ENCODE measurements at regions not wholly inside any gene's neighbourhood (a gene's known extent, or its start where the extent isn't known, plus 50 kb on each side); places are given as distances from the start of the nearest gene placed in this dataset.

DNA sequence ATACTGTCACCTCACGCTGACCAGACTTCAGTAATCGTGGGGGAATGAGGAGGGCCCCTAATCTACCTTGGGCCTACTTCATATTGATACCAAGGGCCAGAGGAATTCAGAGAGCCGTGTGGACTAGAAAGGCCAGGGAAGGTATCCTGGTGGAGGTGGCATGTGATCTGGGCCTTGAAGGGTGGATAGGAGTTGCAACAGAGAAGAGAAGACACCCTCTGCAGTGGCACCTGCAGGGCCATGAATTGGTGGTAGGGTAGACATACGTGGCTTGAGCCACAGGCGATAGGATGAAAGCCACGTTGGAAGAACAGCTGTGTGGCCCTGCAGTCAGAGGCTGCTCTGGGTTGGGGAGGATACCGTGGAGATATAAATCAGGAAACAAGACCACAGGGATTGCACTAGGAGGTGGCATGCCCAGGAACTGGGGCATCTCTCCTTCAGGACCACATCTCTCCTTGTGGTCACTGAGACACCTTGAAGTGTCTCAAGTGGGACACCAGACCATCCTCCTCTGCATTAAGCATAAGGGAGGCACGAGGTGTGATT is 141.4 kb downstream of the CYP26B1 start:
- in situ Hi-C loops (cut with HindIII; ENCODE audit: low sequenced_read_pairs): no loop called here
- TF ChIP-seq, protein P1, sequence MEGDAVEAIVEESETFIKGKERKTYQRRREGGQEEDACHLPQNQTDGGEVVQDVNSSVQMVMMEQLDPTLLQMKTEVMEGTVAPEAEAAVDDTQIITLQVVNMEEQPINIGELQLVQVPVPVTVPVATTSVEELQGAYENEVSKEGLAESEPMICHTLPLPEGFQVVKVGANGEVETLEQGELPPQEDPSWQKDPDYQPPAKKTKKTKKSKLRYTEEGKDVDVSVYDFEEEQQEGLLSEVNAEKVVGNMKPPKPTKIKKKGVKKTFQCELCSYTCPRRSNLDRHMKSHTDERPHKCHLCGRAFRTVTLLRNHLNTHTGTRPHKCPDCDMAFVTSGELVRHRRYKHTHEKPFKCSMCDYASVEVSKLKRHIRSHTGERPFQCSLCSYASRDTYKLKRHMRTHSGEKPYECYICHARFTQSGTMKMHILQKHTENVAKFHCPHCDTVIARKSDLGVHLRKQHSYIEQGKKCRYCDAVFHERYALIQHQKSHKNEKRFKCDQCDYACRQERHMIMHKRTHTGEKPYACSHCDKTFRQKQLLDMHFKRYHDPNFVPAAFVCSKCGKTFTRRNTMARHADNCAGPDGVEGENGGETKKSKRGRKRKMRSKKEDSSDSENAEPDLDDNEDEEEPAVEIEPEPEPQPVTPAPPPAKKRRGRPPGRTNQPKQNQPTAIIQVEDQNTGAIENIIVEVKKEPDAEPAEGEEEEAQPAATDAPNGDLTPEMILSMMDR (IDR thresholded peaks at IDR 0.05; ENCODE audit: low read depth, low read length, missing control alignments): no peak
- no peak for DNase-seq (ENCODE audit: low read depth)

DNA sequence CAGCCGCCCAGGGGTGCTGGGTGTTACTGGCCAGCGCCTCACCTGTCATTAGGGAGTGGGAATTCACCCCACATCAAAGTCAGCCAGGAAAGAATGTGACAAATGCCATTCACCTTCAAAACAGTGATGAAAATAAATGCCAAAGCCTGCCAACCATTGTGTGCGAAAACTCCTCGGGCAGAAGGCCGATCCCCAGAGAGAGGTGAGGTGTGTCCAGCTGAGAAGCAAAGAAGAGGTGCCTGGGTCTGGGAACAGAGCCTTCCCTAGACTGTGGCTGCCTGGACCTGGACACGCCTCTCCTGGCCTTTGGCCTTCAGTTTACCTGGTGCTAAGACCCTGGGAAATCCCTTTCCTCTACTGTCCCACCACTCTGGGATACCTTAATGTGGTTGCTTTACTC is 142.7 kb downstream of the CYP26B1 start:
- no peak for DNase-seq (ENCODE audit: low read depth)
- H3K4me3 ChIP-seq (ENCODE audit: low read depth, low read length): no peak overlapping the region
- in situ Hi-C loops (cut with HindIII; ENCODE audit: low sequenced_read_pairs): no loop called here
- TF ChIP-seq, protein P1 (IDR thresholded peaks at IDR 0.05; ENCODE audit: low read depth, low read length, missing control alignments): no peak

More for the DNA sequence above, 141.4 kb downstream of the CYP26B1 start:
- H3K4me3 ChIP-seq (ENCODE audit: low read depth, low read length): no peak overlapping the region

DNA sequence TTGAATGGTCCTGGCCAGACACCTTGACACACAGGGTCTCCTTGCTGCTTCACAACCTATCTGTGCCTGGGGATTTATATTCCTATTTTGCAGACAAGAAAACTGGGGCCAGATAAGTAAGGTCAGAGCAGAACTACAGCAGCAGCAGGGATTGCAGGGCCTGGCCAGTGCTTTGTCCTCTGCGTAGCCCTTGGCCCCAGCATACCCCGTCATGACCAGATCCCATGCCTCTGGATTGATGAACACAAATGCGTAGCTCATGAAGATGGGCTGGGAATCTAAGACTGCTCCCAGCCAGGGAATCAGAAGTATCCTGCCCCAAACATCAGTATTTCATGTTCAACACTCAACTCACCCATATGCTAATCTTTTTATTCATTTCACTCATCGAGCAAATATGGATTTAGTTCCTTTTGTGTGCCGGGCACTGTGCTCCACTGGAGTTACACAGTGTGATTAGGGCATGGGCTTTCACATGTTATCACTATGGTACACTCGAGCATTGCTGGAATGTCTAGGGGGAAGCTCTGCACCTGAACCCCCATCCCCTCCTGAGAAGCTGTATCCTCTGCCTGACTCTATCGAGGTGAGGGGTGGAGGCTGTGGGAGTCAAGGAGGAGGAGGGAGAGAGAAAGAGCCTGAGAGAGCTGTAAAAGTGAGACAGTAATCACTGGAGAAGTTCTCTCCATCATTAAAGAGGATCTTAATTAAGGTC is 143.3 kb downstream of the CYP26B1 start:
- DNase-seq (ENCODE audit: low read depth): no peak
- no peak overlapping the region for H3K4me3 ChIP-seq (ENCODE audit: low read depth, low read length)
- TF ChIP-seq, protein P1 (IDR thresholded peaks at IDR 0.05; ENCODE audit: low read depth, low read length, missing control alignments): no peak
- in situ Hi-C loops (cut with HindIII; ENCODE audit: low sequenced_read_pairs): no loop called here

DNA sequence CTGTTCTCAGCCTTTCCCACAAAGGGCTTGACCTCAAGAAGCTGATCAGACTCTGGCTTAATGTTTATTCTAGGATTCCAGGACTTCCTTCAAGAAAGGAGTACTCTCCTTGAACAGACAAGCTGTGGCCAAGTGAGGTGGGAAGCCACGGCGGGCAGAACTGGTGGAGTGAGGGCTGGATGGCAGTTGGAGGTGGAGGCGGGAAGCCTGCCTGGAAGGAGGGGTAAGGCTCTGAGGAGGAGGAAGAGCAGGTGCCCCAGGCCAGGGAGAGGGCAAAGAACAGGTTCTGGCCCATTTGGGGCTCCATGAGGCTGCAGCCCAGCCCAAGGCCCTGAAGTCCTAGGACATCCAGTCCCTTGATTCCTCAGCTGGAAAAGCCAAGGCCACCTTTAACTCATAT is 143.9 kb downstream of the CYP26B1 start:
- no peak for DNase-seq (ENCODE audit: low read depth)
- in situ Hi-C loops (cut with HindIII; ENCODE audit: low sequenced_read_pairs): no loop called here
- no peak overlapping the region for H3K4me3 ChIP-seq (ENCODE audit: low read depth, low read length)
- TF ChIP-seq, protein P1 (IDR thresholded peaks at IDR 0.05; ENCODE audit: low read depth, low read length, missing control alignments): no peak

DNA sequence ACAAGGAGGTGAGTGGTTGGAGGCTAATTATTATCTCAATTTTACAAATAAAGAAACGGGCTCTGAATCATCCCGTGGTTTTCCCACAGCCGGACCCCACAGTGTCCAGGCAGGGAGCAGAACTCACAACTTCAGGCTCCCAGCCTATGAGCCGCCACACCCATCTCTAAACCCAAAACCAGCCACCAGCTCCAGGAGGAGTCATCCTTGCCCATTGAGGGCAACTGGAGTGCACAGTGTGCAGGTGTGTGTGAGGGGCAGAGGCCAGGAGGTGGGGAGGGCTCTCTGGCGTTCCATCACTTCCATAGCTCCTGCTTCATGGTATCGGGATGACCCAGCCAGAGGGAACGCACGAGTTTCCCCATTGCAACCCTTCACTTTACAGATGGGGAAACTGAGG is 144.5 kb downstream of the CYP26B1 start:
- H3K4me3 ChIP-seq (ENCODE audit: low read depth, low read length): no peak overlapping the region
- DNase-seq (ENCODE audit: low read depth): no peak
- TF ChIP-seq, protein P1 (IDR thresholded peaks at IDR 0.05; ENCODE audit: low read depth, low read length, missing control alignments): no peak
- in situ Hi-C loops (cut with HindIII; ENCODE audit: low sequenced_read_pairs): no loop called here

DNA sequence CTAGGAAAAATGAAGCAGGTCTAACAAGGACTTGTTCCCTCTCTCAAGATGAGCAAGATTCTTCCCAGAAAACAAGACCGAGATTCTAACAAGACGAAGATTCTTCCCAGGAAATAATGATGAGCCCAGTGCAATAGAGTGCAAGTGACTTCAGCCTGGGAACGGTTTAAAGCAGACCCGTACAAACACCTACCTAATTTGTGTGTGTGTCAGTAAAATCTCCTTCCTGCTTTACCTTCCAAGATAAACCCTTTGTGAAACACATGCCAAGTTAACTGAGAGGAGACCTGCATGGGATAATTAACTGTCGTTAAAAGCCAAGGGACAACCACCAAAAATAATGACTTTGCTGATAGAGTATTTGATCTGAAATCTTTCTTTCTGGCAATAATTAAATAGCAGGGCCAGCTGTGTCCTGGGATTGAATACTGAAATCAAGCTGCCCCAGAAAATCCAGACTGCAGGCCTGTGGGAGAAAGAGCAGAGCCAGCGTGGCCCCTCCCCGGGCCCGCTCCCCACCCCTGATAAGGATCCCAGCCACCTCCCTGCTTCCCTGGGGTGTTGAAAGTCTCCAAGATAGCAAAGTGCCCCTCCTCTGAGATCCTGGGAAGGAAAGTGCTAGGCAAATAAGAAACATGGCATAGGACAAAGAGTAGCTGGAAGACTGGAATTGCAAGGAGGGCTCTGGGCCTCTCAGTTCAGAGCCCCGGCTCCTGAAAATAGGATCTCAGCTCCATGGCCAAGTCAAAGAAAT is 145.5 kb downstream of the CYP26B1 start:
- no peak for DNase-seq (ENCODE audit: low read depth)
- in situ Hi-C loops (cut with HindIII; ENCODE audit: low sequenced_read_pairs): no loop called here
- no peak overlapping the region for H3K4me3 ChIP-seq (ENCODE audit: low read depth, low read length)
- TF ChIP-seq, protein P1 (IDR thresholded peaks at IDR 0.05; ENCODE audit: low read depth, low read length, missing control alignments): no peak
